ENCODE measurements at regions not wholly inside any gene's neighbourhood (a gene's known extent, or its start where the extent isn't known, plus 50 kb on each side); places are given as distances from the start of the nearest gene placed in this dataset.

DNA sequence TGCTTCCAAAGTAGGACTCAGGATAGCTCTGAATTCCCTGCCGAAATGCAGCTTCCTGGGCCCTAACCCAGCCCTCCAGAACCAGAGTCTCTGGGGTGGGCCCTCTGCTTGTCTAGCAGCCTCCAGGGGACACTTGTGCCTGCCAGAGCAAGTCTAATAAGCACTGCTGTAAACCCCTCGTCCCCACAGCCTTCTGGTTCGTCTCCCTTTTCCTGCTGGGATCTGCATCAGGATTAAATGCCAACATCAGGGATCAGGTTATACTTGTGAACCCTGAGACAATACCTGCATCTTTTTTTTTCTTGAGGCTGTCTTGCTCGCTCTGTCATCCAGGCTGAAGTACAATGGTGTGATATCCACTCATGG is 282.0 kb downstream of the SEC14L1 start (continued):
- TF ChIP-seq, protein P1, sequence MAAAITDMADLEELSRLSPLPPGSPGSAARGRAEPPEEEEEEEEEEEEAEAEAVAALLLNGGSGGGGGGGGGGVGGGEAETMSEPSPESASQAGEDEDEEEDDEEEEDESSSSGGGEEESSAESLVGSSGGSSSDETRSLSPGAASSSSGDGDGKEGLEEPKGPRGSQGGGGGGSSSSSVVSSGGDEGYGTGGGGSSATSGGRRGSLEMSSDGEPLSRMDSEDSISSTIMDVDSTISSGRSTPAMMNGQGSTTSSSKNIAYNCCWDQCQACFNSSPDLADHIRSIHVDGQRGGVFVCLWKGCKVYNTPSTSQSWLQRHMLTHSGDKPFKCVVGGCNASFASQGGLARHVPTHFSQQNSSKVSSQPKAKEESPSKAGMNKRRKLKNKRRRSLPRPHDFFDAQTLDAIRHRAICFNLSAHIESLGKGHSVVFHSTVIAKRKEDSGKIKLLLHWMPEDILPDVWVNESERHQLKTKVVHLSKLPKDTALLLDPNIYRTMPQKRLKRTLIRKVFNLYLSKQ (tag by site-specific recombination; IDR thresholded peaks at IDR 0.05; ENCODE audit: borderline replicate concordance): no peak
- TF ChIP-seq, protein P2, sequence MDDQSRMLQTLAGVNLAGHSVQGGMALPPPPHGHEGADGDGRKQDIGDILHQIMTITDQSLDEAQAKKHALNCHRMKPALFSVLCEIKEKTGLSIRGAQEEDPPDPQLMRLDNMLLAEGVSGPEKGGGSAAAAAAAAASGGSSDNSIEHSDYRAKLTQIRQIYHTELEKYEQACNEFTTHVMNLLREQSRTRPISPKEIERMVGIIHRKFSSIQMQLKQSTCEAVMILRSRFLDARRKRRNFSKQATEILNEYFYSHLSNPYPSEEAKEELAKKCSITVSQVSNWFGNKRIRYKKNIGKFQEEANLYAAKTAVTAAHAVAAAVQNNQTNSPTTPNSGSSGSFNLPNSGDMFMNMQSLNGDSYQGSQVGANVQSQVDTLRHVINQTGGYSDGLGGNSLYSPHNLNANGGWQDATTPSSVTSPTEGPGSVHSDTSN (CRISPR knock-in tag; IDR thresholded peaks at IDR 0.05): no peak
- TF ChIP-seq, protein P3, sequence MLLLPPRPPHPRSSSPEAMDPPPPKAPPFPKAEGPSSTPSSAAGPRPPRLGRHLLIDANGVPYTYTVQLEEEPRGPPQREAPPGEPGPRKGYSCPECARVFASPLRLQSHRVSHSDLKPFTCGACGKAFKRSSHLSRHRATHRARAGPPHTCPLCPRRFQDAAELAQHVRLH (tag by site-specific recombination; IDR thresholded peaks at IDR 0.05): no peak
- TF ChIP-seq GLIS2 (tag by site-specific recombination; IDR thresholded peaks at IDR 0.05): no peak
- TF ChIP-seq, protein P4, sequence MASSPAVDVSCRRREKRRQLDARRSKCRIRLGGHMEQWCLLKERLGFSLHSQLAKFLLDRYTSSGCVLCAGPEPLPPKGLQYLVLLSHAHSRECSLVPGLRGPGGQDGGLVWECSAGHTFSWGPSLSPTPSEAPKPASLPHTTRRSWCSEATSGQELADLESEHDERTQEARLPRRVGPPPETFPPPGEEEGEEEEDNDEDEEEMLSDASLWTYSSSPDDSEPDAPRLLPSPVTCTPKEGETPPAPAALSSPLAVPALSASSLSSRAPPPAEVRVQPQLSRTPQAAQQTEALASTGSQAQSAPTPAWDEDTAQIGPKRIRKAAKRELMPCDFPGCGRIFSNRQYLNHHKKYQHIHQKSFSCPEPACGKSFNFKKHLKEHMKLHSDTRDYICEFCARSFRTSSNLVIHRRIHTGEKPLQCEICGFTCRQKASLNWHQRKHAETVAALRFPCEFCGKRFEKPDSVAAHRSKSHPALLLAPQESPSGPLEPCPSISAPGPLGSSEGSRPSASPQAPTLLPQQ (tag by site-specific recombination; IDR thresholded peaks at IDR 0.05): no peak

DNA sequence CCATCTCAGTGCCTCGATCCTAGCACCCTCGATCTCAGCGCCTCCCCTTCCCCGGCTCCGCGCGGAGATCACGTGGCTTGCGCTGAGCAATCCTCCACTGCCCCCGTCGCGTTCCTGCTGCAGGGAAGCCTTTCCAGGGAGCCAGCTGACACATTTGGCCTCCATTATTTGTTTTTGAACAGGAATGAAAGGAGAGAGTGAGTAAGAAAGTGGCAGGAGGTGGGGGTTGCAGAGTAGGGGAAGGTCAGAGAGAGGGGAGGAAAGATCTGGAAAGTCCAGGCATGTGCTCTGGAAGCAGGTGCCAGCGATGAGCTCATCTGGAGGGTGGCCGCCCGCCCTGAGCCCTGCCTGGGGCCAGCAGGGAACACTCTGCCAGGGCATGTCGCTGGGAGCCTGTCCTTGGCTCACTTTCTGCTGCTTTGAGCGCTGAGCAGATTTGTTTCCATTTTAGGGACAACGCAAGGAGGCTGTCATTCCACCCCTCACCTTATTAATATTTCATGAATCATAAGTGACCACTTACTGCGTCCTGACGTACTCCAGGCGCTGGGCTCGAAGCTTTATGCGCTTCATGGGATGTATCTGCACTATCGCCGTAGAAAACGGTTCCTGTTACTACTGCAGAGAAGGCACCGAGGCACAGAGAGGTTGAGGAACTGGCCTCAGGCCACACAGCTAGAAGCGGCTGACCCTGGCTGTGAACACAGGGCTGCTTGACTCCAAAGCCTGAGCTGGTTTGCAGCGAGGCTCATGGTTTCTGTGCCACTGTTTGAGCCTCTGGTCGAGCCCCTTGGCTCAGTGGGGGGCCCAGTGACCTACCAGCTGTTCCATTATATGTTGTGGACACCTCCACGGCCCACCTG is 283.1 kb downstream of the SEC14L1 start:
- H3K4me1 ChIP-seq (ENCODE audit: control insufficient read depth, insufficient read depth, low read length): peaks cover 16% of the 10 kb centered on the region
- peaks cover 0 to 3% of the 10 kb centered on the region in 2 experiments; a peak in 1 of 3 replicates for H3K36me3 ChIP-seq (ENCODE audit: control insufficient read depth in 2 of 2, insufficient read depth in 1 of 2, low read length in 2 of 2)
- ChIA-PET CTCF (interaction anchor here (0.6 to 1.2 kb wide), 4 partner anchors 23 to 460 kb away, joined by 3 to 4 read pairs (median 3); no protein-coding TSS in a partner anchor), POLR2A (no interaction called here)
- TF ChIP-seq, protein P5, sequence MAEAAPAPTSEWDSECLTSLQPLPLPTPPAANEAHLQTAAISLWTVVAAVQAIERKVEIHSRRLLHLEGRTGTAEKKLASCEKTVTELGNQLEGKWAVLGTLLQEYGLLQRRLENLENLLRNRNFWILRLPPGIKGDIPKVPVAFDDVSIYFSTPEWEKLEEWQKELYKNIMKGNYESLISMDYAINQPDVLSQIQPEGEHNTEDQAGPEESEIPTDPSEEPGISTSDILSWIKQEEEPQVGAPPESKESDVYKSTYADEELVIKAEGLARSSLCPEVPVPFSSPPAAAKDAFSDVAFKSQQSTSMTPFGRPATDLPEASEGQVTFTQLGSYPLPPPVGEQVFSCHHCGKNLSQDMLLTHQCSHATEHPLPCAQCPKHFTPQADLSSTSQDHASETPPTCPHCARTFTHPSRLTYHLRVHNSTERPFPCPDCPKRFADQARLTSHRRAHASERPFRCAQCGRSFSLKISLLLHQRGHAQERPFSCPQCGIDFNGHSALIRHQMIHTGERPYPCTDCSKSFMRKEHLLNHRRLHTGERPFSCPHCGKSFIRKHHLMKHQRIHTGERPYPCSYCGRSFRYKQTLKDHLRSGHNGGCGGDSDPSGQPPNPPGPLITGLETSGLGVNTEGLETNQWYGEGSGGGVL (tag by site-specific recombination; IDR thresholded peaks at IDR 0.05): peak; percentile 83
- peak; percentile 80; the same call in 1 of the 2 replicates for TF ChIP-seq ZNF768 (tag by site-specific recombination; IDR thresholded peaks at IDR 0.05)
- no peak for TF ChIP-seq ZNF776 (tag by site-specific recombination; IDR thresholded peaks at IDR 0.05; ENCODE audit: borderline replicate concordance)
- 0 out of 2 replicates have a peak, but pooled peaks have one; percentile 55 for TF ChIP-seq ZSCAN30 (tag by site-specific recombination; IDR thresholded peaks at IDR 0.05)
- H3K4me3 ChIP-seq (ENCODE audit: low read depth, low read length): no peak overlapping the region
- H3K27ac ChIP-seq (ENCODE audit: extremely low read depth, low read depth, low read length): no peak overlapping the region
- H3K9me3 ChIP-seq (ENCODE audit: control insufficient read depth, insufficient read depth, low read depth, low read length): no peaks in the 10 kb centered on the region

DNA sequence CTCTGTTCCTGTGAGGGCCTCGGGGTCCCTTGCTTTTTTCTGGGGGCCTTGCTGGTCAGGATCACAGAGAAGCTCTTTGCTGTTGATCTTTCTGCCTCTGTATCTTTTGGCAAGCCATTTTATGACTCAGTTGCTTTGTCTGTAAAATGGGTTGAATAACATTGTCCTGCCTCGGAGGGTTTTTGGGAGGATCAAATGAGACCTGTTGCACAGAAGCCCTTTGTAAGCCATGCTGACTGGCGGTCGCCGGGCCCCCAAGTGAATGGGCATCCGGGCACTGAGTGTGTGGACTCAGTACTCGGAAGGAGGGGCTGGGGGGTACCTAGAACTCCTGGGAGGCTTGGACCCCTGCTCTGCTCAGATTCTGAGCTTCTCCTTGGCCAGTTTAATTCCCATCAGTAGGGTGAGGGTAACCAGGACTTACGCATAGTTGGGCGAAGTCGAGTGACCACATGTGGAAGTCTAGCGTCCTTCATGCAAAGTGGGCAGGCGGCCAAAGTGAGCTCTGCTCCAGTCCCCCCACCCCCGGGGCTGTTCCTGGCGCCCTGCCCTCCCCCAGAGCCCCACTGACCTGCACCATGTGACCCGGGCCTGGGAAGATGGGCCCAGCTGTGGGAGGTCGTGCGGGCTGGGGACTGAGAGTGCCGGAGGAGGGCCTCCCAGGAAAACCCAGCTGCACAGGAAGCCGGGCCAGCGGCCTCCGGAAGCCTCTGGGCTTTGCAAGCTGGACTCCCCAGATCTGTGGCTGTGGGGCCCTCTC is 284.0 kb downstream of the SEC14L1 start:
- H3K4me1 ChIP-seq (ENCODE audit: control insufficient read depth, insufficient read depth, low read length): peaks cover 16% of the 10 kb centered on the region
- H3K9me3 ChIP-seq (ENCODE audit: control insufficient read depth, insufficient read depth, low read depth, low read length): no peaks in the 10 kb centered on the region
- TF ChIP-seq ZFP41 (tag by site-specific recombination; IDR thresholded peaks at IDR 0.05; ENCODE audit: borderline replicate concordance): no peak
- TF ChIP-seq ZNF48 (tag by site-specific recombination; IDR thresholded peaks at IDR 0.05): no peak
- TF ChIP-seq ZNF416 (tag by site-specific recombination; IDR thresholded peaks at IDR 0.05): no peak
- no peak for TF ChIP-seq ZNF658 (tag by site-specific recombination; IDR thresholded peaks at IDR 0.05)
- peak; percentile 42 for TF ChIP-seq SCRT2 (tag by site-specific recombination; IDR thresholded peaks at IDR 0.05)
- no peak for TF ChIP-seq ZNF426 (tag by site-specific recombination; IDR thresholded peaks at IDR 0.05)
- no peak for TF ChIP-seq ZNF311 (tag by site-specific recombination; IDR thresholded peaks at IDR 0.05; ENCODE audit: borderline replicate concordance)
- 0 out of 2 replicates have a peak, but pooled peaks have one; percentile 5 for TF ChIP-seq EGR2 (tag by site-specific recombination; IDR thresholded peaks at IDR 0.05; ENCODE audit: low read depth)
- no peak overlapping the region for H3K4me3 ChIP-seq (ENCODE audit: low read depth, low read length)
- H3K36me3 ChIP-seq (ENCODE audit: control insufficient read depth in 2 of 2, insufficient read depth in 1 of 2, low read length in 2 of 2): peaks cover 0 to 3% of the 10 kb centered on the region in 2 experiments; a peak in 1 of 3 replicates
- ChIA-PET POLR2A (no interaction called here), CTCF (interaction anchor here (0.6 to 1.5 kb wide), 2 partner anchors 74 to 94 kb away, joined by 3 to 5 read pairs; no protein-coding TSS in a partner anchor)
- H3K27ac ChIP-seq (ENCODE audit: extremely low read depth, low read depth, low read length): no peak overlapping the region
